ENCODE measurements at regions not wholly inside any gene's neighbourhood (a gene's known extent, or its start where the extent isn't known, plus 50 kb on each side); places are given as distances from the start of the nearest gene placed in this dataset.

DNA sequence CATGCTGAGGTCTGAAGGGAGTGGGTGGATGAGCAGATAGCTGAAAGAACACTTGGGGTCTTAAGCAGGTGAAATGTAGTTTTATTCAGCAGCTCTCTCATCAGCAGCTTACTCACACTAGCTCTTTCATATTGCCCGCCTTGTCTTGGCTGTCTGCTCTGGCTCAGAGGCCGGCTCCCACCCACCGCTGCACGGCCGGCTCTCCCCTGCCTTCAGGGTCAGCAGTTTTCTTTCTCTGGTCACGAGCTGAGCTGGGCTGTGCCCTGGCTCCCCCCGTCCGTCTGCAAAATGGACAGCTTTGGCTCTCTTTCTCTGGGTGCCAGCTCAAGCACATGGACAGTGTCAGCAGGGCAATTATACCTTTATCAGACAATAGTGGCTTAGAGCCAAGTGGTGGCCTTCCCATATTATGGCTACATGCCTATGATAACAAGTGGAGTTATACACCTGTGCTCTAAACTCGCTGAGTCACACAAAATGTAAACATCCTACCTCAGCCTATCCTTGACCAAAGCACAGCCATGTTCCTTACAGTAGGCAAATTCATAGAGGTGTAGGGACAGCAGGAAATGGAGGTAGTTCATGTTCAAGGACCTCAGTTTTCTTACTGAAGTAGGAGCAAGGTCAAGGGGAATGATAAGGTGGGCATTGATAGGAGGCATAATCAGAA lies 224.8 kb downstream of the SOCS6 start:
- no peaks in the 10 kb centered on the region for H3K4me1 Mint-ChIP-seq (ENCODE audit: unreplicated experiment)

DNA sequence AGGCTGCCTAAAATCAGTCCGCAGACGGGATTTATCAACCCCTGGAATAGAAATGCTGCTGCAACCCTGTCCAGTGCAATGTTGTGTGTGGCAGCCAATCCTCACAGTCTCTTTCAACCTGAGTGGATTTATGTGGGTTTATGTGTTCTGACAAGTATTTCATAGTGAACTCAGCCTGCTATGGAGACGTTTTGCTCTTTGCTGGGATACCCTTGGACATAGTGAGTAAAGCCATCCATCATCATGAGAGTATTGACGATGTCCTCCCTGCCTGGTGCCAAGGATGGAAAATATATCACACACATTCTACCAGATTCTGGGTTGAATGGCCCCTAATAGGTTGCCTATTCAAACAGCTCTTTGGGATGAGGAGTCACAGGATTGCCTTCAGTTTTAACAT lies 219.1 kb downstream of the SOCS6 start:
- TF ChIP-seq, protein P1, sequence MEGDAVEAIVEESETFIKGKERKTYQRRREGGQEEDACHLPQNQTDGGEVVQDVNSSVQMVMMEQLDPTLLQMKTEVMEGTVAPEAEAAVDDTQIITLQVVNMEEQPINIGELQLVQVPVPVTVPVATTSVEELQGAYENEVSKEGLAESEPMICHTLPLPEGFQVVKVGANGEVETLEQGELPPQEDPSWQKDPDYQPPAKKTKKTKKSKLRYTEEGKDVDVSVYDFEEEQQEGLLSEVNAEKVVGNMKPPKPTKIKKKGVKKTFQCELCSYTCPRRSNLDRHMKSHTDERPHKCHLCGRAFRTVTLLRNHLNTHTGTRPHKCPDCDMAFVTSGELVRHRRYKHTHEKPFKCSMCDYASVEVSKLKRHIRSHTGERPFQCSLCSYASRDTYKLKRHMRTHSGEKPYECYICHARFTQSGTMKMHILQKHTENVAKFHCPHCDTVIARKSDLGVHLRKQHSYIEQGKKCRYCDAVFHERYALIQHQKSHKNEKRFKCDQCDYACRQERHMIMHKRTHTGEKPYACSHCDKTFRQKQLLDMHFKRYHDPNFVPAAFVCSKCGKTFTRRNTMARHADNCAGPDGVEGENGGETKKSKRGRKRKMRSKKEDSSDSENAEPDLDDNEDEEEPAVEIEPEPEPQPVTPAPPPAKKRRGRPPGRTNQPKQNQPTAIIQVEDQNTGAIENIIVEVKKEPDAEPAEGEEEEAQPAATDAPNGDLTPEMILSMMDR (conservative IDR thresholded peaks at IDR 0.05) = no peak
- DNase-seq (ENCODE audit: extremely low spot score, unreplicated experiment) = no peak

More for the DNA sequence above, 224.8 kb downstream of the SOCS6 start:
- TF ChIP-seq, protein P1 (conservative IDR thresholded peaks at IDR 0.05) = no peak
- Mint-ChIP-seq H3K27ac (no peak overlapping the region), H3K36me3 (no peaks in the 10 kb centered on the region), H3K9me3 (no peaks in the 10 kb centered on the region), H3K27me3 (no peaks in the 10 kb centered on the region), H3K4me3 (no peak overlapping the region)
- DNase-seq (ENCODE audit: extremely low spot score, unreplicated experiment) = no peak

DNA sequence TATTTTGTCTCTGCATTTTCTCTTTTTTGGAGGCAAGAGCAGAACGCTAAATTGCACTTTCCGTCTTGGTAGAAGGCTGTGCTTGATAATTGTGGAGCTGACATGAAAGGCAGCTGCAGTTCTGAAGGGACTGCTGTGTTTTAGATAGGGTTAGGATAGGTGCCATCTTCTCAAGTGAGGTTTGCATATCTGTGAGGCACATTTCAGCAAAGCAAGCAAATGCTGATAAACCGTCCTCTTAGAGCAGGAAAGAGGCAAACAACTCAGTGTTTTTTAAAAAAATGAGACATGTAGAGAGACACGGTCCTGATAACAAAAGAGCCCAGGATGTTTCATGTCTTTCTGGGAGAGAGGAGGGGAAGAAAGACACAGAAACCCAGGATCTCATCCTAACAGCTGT lies 217.7 kb downstream of the SOCS6 start:
- no peak for DNase-seq (ENCODE audit: extremely low spot score, unreplicated experiment)
- no peaks in the 10 kb centered on the region for H3K36me3 Mint-ChIP-seq
- no peak overlapping the region for H3K4me3 Mint-ChIP-seq
- H3K9me3 Mint-ChIP-seq = no peaks in the 10 kb centered on the region
- H3K4me1 Mint-ChIP-seq (ENCODE audit: unreplicated experiment) = no peaks in the 10 kb centered on the region
- TF ChIP-seq, protein P1 (conservative IDR thresholded peaks at IDR 0.05) = no peak
- H3K27me3 Mint-ChIP-seq = no peaks in the 10 kb centered on the region
- no peak overlapping the region for H3K27ac Mint-ChIP-seq

More for the DNA sequence above, 219.1 kb downstream of the SOCS6 start:
- no peaks in the 10 kb centered on the region for H3K9me3 Mint-ChIP-seq
- H3K4me1 Mint-ChIP-seq (ENCODE audit: unreplicated experiment) = no peaks in the 10 kb centered on the region
- no peak overlapping the region for H3K4me3 Mint-ChIP-seq
- no peaks in the 10 kb centered on the region for H3K36me3 Mint-ChIP-seq
- no peaks in the 10 kb centered on the region for H3K27me3 Mint-ChIP-seq
- no peak overlapping the region for H3K27ac Mint-ChIP-seq

DNA sequence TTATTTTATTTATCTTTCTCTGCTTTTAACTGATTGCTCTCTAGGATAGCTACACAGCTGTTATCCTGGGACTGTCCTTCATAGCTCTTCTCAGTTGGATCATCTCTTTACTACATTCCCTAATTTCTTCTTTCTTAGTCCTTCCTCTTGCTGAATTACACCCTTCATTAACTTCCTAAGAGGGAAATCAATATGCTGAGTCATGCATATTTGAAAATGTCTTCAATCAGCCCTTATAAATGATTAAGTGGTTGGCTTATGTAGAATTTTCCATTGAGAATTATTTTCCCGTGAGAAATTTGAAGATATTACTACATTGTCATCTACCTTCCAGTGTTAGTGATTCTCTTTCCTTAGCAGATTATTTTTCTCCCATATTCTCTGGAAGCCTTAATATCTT lies 214.2 kb downstream of the SOCS6 start:
- no peak overlapping the region for H3K4me3 Mint-ChIP-seq
- DNase-seq (ENCODE audit: extremely low spot score, unreplicated experiment) = no peak
- H3K27ac Mint-ChIP-seq = no peak overlapping the region
- no peaks in the 10 kb centered on the region for H3K36me3 Mint-ChIP-seq
- no peaks in the 10 kb centered on the region for H3K4me1 Mint-ChIP-seq (ENCODE audit: unreplicated experiment)
- H3K9me3 Mint-ChIP-seq = no peaks in the 10 kb centered on the region
- no peaks in the 10 kb centered on the region for H3K27me3 Mint-ChIP-seq
- TF ChIP-seq, protein P1 (conservative IDR thresholded peaks at IDR 0.05) = no peak

DNA sequence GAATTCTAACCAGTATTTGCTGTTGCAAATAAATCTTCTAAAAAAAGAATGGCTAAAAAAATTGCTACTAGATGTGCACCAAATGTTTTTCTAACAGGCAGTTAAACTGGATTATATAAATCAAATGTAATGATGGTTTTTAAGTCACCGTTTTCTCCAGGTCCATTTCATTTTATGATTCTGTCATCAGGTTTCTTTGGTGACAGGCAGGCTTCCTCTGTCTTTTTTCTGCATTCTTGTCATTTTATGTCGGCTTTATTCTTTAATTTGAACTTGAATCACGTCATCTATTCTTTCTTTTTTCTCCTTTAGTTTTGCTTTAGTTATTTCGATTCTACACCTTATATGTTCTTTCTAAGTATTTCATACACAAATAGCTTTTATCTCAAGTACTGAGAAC lies 212.5 kb downstream of the SOCS6 start:
- Mint-ChIP-seq H3K4me1 (ENCODE audit: unreplicated experiment) (no peaks in the 10 kb centered on the region), H3K9me3 (no peaks in the 10 kb centered on the region), H3K4me3 (no peak overlapping the region), H3K36me3 (no peaks in the 10 kb centered on the region), H3K27ac (no peak overlapping the region), H3K27me3 (no peaks in the 10 kb centered on the region)
- TF ChIP-seq, protein P1 (conservative IDR thresholded peaks at IDR 0.05) = no peak
- no peak for DNase-seq (ENCODE audit: extremely low spot score, unreplicated experiment)

Data from type B pancreatic cell (in vitro differentiated cells).